Activated CD4-positive, alpha-beta T cell treated with anti-CD3 and anti-CD28 coated beads, Interleukin-2, amount 50 U/mL, for 24 hours (primary cell): ENCODE measurements at regions not wholly inside any gene's neighbourhood (a gene's known extent, or its start where the extent isn't known, plus 50 kb on each side); places are given as distances from the start of the nearest gene placed in this dataset.
"Not testable (repeated sequence)": the region's sequence is repeated elsewhere in the genome, so short reads cannot be mapped to it uniquely, and the experiment has no call there.

ENCODE experiments used
- DNase-seq, 2 donors: peaks; one replicate each; pipeline ENCODE4 v3.0.0-alpha.2; 2020; ENCODE audit warnings: low read depth in 1 of 2, low spot score in 1 of 2

DNA sequence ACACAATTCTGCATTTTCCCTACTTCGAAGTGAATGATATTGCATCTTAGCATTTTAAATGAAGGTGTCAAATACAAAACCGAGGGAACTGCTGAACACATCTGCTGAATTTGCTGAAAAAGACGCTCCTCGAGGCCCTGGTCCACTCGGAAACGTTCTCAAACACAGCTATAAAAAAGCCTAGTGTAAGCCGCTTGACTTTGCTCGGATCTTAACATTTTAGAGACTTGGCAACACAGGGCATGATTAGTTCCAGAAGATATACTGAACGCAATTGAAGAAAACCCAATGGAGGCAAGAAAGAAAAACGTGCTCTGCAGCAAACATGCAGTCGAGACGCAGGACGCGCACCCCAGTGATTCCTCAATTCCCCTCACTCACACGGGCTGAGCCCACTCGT lies 506.4 kb upstream of the AMELY start:
- no peak for DNase-seq

DNA sequence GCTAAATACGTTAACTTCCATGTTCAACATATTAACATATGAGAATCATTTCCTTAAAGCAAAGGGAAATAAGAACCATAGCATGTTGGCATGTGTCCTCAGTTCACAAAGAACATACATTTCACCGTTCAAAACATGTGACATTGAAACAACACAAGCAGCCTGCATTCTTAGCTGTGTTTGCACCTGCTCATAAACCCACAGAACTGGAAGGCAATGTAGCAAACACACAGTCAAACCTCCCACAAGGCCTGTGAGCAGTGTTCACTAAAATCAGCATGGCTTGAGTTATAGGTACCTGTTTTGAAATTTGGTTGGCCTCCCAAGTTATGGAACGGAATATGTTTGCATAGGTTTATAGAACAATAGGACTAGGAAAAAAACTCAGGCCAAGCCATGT lies 504.9 kb upstream of the AMELY start:
- DNase-seq = no peak

DNA sequence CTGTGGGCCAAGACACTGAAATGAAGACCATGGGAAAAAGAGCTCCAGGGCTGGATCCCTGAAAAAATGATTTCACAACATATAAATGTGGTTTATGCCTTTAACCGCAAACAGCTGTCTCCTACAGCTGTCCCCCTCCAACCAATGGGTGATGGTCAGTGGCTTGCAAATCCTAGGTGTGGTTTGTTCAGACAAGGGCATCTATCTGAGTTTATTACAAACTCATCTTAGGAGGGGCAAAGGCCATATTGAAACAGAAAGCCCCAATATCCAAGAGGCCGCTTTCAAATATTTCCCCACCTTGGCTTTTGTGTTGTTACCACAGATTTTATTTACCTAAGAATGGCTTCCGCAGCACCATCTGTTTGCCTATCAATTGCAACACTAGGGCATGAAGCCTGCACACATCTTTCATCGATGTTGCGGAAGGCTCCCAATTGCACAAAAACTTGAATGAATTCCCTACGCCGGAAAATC lies 503.6 kb upstream of the AMELY start:
- DNase-seq = no peak

DNA sequence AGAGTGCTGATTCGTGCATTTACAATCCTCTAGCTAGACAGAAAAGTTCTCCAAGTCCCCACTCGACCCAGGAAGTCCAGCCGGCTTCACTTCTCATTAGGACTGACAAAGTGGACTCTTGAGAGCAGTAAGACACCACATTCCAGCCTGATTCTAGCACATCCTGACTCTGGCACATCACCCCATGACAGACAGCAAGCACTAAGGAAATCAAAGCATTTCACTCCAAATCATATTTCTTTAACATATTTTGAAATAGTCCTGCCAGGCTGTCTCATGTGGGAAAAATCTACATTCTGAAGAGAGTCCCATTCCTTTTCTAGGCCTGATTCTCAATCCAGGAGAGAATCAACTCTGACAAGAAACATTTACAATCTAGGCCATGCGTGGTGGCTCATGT lies 478.5 kb upstream of the AMELY start:
- DNase-seq = no peak

DNA sequence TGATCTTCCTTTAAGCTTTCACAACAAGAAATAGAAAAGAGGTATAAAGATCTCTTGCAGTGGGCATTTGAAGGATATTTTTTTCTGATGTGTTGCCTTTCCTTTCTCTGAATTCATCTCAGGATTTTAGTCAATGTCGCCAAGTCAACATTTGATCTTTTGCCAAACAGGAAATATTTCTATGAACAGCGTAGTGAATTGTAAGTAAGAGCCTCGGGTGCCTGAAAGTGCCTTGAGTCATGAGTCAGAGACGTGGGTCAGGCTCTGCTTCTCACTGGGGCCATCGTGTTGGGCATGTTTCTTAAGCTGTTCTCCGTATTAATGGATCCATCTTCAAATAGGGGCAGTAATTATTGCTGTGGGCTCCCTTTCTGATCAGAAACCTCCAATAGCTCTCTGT lies 471.4 kb upstream of the AMELY start:
- DNase-seq = no peak

DNA sequence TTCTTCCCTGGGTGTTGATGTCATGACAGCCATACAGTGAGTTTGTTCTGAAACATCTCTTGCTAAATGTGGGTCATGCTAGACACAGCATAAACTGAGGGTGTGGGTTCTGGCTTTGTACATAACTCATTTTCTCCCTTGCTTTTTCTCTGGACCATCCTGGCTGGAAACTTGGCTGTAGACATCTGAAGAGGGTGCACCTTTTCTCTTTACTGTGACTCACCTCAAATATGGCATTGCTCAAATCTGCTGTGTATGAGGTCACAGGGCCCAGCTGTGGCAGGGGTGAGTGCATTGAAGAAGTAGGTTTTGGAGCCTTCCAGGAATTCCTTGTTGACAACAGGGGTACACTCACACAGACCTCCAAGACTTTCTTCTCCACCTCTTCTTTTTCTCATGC lies 465.5 kb upstream of the AMELY start:
- no peak for DNase-seq

DNA sequence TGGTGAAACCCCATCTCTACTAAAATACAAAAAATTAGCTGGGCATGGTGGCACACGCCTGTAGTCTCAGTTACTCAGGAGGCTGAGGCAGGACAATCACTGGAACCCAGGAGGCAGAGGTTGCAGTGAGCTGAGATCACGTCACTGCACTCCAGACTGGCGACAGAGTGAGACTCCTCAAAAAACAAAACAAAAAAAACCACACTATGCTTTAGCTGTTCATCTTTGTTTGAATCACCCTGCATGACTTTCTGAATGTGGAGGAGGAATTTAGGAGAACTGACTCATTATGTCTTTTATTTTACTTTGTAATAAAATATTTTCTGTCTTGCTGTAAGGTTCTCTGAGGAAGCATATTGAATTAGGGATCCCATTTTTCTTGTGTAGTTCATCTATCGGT lies 462.9 kb upstream of the AMELY start:
- DNase-seq = not testable (repeated sequence)

DNA sequence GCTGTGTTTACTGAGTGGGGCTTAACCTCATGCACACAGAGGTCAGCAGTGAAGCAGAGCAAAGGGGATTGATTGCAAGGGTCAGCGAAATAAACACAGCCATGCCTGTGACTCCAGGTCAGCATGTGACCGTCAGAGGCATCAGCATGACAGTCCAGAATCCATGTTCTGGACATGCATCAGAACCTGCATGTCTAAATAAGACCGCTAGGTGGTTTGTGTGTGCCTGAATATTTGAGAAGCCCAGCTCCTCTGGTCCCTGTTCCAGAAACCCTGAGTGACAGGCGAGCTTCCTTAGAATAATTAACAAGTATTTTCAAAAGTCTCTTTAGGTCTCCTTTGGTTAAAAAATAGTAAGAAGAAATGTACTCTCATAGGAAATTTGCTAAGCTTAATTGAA lies 460.4 kb upstream of the AMELY start:
- not testable (repeated sequence) for DNase-seq

DNA sequence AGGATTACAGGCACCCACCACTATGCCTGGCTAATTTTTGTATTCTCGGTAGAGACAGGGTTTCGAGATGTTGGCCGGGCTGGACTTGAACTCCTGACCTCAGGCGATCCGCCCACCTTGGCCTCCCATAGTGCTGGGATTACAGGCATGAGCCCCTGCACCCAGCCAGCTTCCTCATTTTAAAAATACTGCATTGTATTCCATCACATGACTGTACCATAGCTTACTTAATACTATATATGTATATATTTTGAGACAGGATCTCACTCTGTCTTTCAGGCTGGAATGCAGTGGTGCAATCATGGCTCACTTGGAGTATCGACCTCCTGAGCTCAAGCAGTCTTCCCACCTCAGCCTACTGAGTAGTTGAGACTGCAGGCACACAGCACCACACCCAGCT lies 459.5 kb upstream of the AMELY start:
- not testable (repeated sequence) for DNase-seq

DNA sequence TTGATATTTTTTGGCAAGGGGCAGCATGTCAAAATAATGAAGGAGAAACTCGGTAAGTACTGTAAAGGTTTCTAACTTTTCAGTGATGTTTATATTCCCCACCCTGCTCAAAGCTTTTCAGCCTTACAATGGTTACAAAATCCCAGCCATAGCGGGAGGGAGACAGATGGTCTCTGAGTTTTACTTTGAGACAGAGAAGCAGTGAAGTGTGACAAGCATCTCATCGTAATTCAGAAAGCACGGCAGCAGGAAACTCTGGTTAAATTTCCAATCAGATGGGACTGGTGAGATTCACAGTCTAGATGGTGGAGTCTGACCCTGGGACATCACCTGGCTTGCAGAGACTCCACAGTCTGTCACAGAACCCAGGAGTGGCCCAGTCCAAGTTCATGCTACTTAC lies 448.0 kb upstream of the AMELY start:
- DNase-seq = no peak

DNA sequence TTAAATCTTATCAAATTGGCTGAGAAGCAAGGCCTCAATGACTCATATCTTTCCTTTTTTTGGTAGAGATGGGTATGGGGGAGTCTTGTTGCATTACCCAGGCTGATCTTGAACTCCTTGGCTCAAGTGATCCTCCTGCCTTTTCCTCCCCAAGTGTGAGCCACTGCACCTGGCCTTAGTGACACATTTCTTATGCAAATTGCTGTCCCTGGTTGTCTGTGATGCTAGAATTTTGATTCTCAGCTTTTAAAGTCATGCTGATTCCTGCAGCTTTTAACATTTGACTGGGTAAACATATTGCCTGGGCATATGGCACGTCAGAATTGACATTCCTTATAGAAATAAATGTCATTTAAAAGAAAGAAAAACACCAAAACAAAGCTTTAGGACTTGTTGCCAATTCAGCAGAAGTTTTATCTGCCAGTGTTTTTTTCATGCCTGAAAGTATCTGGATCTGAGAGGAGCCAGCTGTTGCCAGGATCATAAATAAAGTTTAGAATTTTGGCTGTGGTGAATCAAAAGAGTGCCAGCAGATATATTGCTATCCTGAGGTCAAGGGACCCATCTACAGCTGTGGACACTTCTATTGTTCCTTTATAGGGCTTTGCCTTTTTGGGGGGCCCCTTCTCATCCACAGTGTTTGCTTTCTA lies 446.7 kb upstream of the AMELY start:
- DNase-seq = no peak

DNA sequence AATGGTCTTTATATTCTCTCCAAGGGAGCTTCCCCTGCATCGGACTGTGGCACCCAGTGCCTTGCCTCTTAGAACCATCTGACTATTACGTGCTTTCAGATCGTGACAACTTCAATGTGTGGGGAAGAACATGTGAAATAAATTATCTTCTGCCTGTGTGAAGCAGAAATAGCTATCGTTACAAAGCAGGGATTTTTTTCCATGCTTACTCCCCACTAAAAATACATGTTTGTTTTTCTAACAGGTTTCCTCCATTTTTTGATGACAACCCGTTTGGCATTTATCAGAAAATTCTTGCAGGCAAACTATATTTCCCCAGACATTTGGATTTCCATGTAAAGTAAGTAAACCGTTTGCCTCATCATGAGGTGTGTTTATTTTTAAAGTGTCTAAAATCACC lies 444.3 kb upstream of the AMELY start:
- DNase-seq = not testable (repeated sequence)

DNA sequence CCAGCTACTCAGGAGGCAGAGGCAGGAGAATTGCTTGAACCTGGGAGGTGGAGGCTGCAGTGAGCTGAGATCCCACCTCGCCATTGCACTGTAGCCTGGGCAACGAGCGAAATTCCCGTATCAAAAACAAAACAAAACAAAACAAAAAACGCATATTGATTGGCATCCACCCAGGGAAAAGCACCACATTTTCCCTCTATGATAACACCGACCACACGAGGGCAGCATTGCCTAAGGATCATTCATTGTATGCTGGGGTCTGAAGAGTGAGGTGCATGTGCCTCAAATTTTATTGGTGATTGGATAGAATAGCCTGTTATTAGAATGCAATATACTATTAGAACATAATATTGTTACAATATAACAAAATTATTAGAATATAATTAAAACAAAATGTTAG lies 433.1 kb upstream of the AMELY start:
- peak in 1 of 2 donors; percentile 46 for DNase-seq

DNA sequence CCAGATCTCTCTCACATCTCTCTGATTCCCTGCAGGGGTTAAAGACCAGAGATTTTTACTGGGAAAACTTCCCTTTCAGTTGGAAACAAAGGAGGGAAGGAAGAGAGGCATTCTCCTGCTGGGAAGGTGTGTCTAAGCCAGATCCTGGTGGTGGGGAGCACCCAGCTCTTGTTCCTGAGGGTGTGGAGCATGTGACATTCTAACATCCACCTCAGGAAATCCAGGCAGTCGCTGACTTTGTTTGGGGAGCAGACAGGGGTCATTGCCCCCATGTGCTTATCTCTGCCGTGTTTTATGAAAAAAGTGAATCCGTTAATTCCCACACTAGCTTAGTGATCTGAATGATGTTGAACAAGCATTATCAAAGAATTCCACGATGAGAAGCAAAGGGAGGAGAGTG lies 431.7 kb upstream of the AMELY start:
- no peak for DNase-seq

DNA sequence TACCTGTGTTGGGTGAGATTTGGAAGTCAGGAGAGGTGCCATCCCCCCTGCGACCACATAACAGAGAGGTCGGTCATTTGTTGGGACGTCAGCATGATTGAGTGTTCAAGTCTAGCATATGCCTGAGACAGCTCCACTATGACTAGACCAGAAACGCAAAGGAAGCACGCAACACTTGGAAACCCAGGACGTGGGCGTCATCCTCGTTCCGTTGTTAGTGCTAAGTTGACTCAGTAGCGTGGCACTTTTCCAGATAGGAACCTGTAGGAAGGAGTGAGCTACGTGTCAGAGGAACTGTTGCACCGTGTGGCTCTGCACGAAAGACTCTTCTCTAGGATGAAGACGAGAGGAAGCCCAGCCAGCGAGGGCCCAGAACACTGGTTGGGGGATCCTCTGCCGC lies 431.2 kb upstream of the AMELY start:
- DNase-seq = peak in 1 of 2 donors; percentile 50

DNA sequence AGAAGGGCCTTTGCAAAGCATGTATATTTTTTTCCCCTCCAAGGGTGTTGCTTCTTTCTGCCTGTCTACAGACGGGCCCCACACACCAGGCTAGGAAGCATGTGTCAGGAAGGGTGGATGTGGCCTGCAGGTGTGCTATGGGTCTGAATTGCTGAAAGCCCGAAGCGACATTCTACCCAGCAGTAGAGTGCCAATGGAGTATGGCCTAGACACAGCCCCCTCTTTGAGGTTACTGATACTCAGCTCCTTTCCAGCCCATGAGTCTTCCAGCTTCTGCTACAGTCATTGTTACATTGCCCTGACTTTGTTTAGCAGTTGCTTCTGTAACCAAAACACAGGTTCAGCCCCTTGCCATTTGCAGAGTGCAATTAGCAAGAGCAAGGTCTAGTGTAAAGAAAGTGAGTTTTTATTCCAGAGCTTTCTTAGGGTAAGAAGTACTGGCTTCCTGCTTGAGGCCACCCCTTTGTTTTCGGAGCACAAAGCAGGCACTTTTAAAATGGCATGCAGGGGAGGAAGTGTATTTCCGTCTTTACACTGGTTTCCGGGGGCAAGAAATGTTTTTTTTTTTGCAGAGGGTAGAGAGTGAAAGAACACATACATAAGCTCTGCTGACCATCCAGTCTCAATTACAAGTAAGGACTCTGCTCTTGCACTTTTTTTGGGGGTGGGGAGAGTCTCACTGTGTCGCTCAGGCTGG lies 428.0 kb upstream of the AMELY start:
- no peak for DNase-seq

DNA sequence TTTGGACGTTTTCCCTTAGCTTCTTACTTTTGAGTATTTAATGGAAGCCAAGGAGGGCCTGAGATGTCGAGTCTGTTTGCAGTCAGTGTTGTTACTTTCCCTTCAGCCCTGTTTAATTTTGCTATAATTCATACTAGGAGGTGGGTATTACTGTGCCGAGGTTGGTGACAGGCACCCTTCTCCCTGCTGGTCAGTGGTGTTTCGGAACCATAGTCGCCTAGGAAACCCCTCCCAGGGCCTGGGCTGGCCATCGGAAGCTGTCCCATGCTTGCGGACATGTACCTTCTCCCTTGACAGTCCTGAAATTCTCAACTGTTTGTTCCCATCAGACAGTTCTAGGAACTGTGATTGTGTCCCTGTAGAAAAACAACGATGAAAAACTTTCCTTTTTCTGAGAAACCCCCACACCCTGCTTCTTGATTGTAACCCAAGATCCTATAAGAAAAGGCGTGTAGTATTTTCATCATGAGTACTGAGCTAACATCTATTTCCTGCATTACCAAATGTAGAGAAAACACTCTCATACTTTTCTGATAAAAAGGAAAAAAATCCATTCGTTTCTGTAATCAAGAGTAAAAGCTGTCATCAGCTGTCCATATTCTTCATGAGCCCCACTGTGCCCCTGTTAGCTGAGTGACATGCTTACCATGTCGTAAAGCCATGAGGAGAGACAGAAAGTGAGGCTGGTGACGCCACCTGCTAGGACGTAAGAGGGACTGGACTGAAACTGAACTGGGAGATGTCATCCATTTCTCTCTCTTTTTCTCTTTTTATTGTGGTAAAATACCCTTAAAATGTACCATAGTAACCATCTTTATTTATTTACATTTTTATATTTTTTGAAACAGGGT lies 424.7 kb upstream of the AMELY start:
- no peak for DNase-seq

DNA sequence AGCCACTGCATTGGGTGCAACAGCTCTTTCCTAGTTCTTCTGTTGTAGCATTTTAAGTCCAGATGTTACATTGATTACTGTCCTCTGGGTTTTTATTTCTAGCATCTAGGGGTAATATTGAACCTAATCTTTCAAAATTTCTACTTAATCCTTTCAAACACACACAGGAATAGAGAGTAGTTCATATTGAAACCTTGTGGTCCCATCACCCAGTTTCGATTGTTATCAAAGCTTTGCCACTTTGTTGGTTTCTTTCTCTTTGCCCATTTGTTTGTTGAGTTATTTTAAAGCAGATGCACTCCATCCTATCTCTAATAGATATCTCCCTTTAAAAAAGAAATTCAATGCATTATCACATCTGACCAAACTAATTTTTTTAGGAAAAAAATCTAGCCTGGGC lies 422.9 kb upstream of the AMELY start:
- DNase-seq = no peak

DNA sequence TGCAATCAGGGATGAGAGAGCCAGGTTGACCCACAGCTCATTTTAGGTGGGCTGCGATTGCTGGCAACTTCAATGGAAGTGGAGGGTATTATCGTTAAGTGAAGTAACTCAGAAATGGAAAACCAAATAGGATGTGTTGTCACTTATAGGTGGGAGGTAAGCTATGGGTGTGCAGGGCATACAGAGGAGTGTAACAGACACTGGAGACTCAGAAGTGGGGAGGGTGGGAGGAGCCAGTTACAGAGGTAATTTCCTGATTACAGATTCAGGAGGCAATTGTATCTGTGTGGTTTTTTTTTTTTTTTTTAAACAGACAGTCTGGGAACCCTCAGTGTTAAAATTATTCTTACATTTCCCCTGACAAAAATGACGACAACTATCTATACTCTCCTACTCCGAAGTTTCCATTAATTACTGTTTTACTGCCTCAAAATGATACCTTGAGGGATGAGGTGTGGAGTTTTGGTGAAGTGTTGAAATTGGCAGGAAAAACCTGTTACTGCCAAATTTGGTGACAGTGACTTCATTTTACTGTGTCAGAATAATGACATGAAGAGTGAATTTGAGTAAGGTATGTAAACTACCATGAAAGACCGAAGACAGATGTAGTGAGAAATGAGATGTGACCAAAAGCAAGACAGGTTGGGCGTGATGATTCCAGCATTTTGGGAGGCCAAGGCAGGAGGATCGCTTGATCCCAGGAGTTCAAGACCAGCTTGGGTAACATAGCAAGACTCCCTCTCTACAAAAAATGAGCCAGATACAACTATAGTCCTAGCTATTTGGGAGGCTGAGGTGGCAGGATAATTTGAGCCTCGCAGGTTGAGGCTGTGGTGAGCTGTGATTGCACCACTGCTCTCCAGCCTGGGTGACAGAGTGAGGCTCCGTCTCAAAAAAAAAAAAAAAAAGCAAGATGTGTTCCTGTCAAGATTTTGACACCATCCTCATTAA lies 415.0 kb upstream of the AMELY start:
- DNase-seq = peak in 1 of 2 donors; percentile 35

DNA sequence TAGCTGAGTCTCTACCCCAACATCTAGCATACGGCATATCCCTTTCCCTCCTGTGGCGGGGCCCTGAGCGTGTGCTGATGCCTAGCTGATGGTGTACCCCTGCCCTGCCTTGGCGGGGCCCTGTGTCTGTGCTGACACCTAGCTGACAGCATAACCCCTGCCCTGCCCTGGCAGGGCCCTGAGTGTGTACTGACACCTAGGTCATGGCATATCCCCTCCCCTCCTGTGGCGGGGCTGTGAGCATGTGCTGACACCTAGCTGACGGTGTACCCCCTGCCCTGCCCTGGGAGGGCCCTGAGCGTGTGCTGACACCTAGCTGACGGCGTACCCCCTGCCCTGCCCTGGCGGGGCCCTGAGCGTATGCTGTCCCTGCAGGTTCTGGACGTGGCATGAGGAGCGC lies 414.0 kb upstream of the AMELY start:
- DNase-seq = no peak

DNA sequence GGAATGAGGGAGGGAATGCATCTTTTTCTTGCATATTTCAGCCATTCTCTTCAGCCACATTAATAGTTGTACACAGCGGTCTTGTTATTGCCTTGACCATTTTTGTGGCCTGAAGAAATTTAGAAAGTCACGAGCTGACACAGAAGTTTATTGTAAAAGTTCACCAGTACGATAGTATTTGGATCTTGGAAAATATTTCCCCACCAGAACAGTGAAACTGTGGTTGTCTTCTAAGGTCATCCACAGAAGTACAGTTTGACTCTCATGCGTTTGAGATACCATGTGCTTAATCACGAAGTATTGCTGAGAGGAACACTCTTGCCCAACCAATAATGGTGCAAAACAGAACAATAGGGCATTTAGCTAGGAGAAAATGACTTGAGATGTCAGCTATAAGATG lies 409.2 kb upstream of the AMELY start:
- DNase-seq = no peak
